ENCODE measurements at regions not wholly inside any gene's neighbourhood (a gene's known extent, or its start where the extent isn't known, plus 50 kb on each side); places are given as distances from the start of the nearest gene placed in this dataset.

DNA sequence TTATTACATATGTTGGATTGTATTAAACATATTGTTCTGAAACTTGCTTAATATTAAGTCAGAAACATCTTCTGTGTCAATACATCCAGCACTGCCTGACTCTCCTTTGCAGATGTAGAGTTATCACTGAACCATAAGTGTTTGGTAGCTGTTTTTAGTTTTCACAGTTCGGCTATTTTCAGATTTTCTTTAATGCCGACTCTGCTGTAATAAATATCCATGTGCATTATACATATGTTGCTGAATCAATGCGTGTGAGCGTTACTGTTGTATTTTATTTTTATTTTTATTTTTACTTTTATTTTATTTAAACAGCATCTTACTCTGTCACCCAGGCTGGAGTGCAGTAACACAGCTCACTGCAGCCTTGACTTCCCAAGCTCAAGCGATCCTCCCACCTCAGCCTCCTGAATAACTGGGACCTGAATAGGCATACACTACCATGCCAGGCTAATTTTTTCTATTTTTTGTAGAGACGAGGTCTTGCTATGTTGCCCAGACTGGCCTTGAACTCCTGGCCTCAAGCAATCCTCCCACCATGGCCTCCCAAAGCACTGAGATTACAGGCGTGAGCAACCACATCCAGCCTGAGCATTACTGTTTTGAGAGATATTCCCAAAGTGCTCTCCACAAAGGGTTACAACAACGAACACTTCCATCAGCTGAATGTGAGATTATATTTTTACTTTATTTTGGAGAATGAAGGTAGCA, 50.7 kb upstream of the NOCT start:
- no peak for DNase-seq (ENCODE audit: low read depth in 2 of 2)

DNA sequence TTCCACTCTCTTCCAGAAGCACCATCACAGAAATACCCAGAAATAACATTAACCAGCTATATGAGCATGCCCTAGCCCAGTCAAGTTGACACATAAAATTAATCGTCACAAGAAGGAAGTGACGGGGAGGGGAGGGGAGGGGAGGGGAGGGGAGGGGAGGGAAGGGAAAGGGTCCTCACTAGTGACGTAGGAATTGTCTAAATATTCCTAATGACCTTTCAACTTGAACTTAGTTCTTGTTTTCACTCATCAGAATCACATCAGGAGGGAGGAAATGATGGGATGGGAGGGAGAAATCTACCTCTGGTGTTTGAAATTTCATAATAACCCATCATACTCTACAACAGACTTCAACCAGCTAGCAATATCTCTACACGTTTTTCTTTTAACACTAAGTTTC, 52.2 kb upstream of the NOCT start:
- no peak for DNase-seq (ENCODE audit: low read depth in 2 of 2)

DNA sequence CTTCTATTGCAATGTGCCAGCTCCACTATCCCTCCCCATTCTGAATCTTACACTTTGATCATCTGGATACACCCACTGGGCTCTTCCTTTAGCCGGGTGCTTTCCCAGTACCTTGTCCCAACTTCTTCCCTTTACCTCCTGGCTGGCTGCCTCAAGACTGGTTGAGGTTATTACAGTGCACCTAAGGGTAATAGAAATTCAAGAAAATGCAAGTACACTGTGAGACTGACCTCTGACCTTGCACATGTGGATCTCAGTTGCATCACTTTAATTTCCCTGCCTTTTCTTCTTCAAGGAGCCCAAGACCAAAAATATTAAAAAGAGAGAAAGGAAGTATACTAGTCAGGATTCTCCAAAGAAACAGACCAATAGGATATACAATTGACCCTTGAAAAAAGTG, 53.9 kb upstream of the NOCT start:
- no peak for DNase-seq (ENCODE audit: low read depth in 2 of 2)

DNA sequence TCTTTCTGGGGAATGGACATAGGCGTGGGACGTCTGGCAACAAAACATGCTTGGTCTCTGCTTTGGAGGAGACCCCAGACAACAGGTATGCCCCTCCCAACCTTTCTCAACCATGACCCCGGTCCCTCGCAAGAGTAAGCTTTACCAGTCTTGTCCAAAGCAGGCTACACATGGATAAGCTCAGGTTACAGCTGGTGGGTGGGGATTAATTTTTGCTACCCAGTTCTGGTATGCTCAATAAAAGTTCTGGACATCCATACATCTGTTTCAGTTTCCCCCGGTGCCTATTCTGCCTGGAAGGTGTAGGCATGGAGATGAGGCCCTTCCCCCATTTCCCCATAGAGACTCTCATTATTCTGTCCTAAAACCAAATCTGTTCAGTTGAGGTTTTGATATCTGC, 54.5 kb upstream of the NOCT start:
- no peak for DNase-seq (ENCODE audit: low read depth in 2 of 2)

DNA sequence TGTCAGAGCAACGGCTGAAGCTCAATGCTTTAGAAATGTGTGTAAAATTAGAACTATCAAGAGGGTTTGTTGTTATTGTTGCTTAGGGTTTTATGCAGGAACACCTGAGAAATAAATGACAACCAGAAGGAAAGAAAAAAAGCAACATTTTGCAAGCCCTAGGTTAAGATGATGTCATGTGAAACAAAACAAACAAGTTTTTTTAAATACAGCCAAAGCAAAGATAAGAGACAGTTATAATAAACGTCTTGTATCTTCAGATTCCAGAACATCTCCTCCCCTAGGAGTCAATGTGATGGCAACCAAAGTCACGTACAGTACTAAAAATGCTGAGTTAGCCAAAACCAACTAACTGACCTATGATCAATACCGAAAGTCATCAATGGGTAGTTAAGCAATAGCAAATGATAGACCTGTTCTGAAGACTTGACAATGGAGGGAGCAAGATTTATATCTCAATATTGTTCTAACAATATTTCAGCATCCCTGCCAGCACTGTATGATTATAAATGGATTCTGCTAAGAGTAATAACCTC, 55.3 kb upstream of the NOCT start:
- DNase-seq (ENCODE audit: low read depth in 2 of 2), result no peak

DNA sequence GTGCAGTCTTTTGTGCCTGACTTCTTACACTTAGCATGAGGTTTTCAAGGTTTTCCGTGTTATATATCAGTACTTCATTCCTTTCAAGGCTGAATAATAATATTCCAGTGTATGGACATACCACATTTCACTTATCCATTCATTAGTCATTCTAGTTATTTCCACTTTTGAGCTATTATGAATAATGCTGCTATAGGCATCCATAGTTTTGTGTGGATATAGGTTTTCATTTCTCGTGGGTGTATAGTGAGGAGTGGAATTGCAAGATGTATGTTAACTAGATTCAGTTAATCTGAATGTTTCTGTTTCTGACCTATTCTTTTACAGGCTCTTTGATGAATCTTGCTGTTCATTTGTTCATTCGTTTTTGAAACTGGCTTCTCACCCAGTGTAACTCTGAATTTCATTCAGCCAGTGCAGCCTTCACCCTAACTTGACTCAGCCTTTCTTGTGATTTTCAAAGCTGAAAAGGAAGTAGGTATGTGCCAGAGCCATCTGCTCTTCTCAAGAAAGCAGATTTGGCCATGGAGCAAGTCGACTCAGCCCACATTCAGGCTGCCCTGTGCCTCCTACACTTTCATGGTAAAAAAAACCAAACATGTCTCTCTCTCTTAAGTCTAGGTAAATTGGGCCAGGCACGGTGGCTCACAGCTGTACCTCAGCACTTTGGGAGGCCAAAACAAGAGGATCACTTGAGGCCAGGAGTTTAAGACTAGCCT, 56.3 kb upstream of the NOCT start:
- DNase-seq (ENCODE audit: low read depth in 2 of 2), result no peak

DNA sequence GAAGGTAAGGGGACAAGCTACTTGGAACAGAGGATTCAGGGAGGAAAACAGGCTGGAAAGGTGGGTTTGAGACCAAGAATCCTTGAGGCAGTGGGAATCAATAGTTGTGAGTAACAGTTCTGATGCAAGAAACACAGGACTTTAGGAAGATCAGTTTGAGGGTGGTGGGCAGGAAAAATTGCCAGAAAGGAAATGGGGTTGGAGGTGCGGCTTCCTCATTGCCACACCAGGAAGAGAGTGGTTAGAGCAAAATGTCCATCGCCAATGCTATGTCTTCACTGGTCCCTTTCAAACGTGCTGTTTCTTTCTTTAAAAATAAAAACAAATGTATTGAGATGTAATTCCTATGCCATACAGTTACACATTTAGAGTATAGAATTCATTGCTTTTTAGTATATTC, 57.1 kb upstream of the NOCT start:
- no peak for DNase-seq (ENCODE audit: low read depth in 2 of 2)

DNA sequence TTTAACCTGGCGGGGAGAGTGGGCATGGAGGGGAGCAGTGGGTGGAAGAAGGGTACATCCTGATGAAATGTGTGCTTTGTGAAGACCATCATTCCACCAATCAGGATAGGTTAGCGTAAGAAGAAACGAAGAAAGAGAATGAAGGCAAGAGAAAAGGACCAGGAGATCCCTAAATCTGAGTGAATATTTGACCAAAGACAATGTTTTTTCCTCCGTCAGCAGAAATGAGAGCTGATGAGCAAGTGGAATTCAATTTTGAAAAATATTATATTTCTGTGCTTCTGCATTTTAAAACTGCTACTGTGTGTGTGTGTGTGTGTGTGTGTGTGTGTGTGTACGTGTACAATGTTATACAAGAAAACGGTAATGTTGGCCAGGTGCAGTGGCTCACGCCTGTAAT, 58.3 kb upstream of the NOCT start:
- no peak for DNase-seq (ENCODE audit: low read depth in 2 of 2)

DNA sequence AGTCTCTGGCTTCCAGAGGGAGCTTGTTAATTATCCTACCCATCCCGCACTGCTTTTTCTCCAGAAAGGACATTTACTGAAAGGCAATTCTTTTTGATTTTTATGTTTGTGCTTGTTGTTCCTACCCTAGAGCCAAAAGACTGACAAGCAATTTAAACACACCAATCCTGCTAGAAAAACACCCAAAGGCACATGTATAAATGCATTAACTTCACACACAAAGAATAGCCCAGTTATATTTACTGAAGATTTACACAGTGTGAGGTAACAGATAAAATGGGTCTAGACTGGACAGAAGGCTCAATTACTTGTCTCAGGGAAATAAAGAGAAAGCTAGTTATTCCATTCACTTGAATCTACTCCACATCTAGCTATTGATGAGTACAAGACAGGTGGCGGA, 61.2 kb upstream of the NOCT start:
- DNase-seq (ENCODE audit: low read depth in 2 of 2), result no peak

DNA sequence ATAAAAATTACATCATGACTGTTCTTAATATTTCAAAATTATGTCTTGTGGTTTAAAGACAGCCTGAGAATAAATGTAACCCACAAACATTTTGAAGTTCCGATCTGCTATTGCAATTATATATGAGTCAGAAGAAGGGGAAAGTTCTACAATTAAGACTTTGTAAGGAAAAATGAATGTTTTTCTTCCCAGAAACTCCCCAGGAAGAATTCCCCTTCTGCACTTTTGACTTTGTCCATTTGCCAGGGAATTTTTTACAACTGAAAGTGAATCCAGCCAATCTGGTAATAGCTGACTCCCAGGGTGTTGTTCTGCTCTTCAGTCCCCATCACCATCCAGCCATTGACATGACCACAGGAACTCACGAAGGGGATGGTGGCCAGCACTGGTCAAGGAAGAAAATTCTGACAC, 61.6 kb upstream of the NOCT start:
- DNase-seq (ENCODE audit: low read depth in 2 of 2), result no peak

DNA sequence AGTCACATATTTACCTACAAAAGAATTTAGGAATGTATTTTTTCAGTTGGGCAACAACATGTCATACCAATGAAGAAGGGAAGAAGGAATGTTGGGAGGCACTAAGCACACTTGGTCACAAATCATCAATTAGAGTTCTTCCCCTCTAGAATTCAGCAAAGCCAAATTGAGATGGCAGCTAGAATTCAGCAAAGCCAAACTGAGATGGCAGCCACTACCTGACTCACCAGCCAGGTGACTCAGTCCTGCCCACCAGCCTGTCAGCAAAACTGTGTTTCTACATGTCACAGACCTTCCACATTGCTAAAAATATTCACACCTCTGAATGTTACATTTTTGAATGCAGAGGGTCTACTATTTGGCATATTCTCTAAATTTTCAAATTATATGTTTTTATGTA, 63.2 kb upstream of the NOCT start:
- DNase-seq (ENCODE audit: low read depth in 2 of 2), result no peak

DNA sequence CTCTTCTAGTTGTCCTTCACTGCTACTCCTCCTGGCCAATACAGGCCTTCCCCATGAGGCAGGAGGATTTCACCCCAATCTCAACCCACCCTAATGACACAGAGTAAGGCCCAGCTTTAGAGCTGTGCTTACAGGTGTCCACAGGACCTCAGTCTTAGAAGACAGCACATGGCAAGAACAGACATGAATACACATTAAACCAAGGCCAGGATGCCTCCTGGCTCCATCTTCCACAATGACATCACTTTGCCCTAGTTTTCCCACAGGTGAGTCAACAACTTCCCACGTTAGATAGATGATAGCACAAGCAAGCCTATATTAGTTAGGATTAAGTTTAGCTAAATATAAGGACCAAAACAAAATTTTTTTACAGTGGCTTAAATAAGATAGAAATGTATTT, 63.8 kb upstream of the NOCT start:
- no peak for DNase-seq (ENCODE audit: low read depth in 2 of 2)

DNA sequence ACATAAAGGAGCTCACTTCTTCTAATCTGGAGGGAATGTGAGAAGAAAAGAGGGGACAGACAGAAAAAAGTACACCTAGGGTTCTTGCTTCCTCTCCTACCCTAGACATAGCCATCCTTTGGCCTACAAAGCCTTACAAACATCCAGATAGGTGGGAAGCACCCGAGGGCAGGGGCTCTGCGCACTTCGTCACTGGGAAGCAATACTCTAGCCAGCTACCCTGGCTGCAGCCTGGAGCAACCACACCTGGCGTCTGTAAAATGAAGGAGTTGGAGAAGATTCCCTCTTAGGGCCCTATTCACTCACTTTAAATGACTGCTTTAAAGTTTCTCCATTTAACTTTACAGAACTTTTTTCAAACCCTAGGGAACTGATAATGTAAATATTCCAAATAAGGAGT, 65.7 kb upstream of the NOCT start:
- no peak for DNase-seq (ENCODE audit: low read depth in 2 of 2)

DNA sequence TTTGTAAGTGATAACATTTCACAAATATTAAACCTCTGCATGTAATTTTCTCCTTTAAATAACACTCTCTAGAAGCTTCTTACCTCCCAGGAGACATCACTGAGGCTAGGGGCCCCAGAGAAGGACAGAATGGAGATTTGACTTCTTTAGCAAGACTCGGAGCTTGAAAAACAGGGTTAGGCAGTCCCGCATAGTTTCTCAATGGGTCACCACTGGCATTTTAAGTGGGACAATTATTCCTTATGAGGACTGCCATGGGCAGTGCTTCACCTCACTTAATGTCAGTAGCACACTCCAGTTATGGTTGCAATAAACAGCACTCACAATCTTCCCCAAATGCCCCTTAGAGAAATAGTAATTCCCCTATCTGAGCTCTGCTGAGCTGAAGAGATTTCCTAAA, 66.7 kb upstream of the NOCT start:
- DNase-seq (ENCODE audit: low read depth in 2 of 2), result no peak

DNA sequence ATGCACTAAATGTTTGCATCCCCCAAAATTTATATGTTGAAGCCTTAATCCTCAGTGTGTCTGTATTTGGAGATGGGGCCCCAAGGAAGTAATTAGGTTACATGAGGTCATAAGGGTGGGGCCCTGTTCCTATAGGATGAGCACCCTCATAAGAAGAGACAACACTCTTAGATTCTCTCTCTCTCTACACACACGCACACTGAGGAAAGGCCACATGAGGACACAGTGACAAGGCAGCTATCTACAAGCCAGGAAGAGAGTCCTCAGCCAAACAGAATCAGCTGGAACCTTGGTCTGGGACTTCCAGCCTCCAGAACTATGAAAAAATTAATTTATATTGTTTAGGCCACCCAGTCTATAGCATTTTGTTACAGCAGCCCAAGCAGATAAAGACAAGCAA, 69.3 kb upstream of the NOCT start:
- no peak for DNase-seq (ENCODE audit: low read depth in 2 of 2)

DNA sequence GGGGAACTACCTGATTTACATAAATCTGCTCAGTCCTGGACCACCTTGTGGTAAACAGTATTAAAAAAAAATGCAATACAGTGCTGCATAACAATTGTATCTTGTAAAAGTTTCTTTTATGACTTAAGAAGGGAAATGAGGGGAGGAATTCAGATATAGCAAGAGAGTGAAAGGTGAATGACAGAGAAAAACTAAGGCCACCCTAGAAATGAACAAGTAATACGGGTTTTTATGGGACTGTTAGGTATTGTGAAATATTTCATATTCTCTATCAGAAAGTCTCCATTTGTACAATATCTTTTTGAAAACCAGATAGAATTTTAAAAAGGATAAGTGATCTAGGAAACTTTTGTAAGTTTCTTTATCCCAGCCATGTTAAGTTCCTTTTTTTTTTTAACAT, 69.7 kb upstream of the NOCT start:
- no peak for DNase-seq (ENCODE audit: low read depth in 2 of 2)

DNA sequence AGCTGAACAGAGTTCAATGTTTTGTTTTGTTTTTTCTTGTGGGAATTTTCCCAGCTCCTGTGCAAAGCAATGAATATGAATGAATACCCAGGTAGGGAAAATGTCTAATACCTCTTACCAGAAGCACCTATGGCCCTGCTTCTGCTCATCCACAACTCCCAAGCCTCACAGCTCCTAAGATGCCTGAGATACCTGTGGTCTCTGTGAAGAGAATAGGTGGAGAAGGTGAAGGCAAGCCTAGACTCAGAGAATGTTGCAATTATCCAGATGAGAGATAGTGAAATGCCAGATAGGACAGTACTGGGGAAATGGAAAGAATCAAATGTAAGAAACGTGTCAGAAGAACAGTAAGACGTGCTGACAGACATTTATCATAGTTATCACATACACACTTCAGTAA, 70.2 kb upstream of the NOCT start:
- DNase-seq (ENCODE audit: low read depth in 2 of 2), result no peak

DNA sequence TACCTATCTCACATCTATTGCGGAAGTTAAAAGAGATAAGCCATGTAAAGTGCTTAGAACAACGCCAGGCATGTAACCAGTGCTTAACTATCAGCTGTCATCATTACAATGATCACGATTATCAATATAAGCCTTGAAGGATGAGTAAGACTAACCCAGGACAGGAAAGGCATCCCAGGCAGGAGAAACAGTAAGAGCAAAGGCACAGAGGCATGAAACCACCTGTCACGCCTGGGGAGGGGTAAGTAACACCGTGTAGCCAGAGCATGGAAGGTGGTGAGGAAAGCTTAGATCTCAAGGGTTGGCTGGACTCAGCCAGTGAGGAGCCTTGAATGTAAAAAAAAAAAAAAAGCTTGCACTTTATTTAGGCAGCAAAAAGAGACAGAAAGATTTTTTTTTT, 71.7 kb upstream of the NOCT start:
- no peak for DNase-seq (ENCODE audit: low read depth in 2 of 2)

DNA sequence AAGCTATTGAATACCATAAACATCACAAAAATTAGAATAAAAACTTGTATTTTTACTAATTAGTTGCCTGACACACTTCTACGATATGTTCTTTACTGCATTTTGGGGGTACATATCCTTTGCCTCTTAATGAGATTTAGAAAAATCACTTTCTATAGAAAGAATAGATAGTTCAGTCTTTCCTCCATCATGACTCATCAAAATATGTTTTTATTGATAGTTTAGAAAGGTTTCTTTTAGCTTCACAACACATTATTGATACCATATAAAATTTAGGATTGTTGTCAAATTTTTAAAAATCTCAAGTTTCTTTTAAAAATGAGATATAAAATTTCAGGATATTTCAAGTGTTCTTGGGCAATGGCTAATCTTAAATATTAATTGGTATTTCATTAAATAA, 74.5 kb upstream of the NOCT start:
- DNase-seq (ENCODE audit: low read depth in 2 of 2), result no peak

DNA sequence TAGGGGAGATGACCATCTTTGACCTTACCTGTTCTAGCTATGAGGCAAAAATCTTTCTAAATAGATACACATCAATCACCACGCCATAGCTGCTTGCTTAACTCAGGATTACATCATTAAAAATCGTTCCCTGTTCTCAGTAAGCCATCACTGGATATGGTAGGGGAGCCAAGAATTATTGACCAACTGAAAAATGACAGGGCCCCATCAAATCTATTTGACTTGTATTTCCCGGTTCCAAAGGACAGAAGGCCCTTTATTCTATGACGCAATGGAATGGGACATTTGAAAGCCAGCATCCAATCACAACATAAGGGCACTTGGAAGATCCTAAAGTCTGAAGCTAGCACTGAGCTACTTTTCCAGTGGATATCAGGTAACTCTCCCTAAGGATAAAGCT, 75.6 kb upstream of the NOCT start:
- DNase-seq (ENCODE audit: low read depth in 2 of 2), result no peak

DNA sequence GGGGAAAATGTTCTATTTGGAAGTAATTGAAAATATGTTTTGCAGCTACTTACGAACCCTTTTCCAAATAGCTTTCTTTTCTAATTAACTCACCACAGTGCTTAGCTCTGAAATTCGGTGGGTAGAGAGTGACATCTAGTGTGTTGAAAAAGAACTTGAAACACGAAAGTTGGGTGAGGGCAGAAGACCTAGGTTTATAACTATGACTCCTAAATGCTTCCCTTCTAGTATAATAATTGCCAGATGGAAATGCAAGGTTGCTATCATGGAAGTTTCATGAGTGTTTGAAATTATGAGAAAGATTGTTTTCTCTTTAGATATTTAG, 77.3 kb upstream of the NOCT start:
- no peak for DNase-seq (ENCODE audit: low read depth in 2 of 2)

DNA sequence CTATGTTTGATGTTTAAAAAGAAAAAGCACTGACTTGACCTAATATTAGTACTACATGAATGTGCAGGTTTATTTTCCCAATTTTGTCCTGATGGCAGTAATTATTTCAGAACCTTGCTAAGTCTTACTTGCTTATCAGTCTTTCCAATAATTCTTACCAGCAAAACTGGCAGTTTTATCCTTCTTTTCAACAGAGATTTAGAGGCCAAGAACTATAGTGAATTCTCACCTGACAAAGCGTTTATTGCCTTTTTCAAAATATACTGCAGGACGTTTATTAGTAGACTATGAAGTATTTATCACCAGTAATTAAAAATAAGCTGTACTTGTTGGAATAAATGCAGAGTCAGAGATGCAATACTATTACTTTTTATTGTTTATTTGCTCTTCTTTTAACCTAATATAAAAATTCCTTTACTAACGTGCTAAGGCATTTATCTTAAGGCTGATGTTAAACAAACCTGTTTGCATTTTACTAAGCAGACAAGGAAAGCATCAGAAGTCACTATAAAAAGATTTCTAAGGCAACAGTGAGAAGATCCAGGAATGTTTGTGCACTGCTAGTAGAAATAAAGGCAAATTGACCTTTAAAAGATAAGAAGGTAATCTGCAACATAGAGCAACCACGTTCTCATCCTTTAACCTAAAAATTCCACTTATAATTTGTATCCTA, 80.3 kb upstream of the NOCT start:
- DNase-seq (ENCODE audit: low read depth in 2 of 2), result no peak

DNA sequence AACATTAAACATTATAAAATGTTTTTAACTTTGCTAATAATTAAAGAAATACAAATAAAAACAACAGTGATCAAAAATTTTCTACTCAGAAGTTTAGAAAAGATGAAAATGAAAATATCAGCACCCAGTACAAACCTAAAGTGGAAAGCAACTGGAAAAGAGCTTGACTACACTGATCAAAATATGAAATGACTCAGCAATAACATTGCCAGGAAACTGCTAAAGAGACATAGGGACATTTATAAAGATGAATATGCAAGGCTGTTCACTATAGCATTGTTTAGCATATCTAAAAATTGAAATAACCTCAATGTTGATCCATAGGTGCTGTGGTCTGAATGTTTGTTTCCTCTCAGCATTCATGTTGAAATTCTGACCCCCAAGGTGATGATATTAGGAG, 88.5 kb upstream of the NOCT start:
- DNase-seq (ENCODE audit: low read depth in 2 of 2), result no peak
